GM18907 (cell line): ENCODE measurements at regions not wholly inside any gene's neighbourhood (a gene's known extent, or its start where the extent isn't known, plus 50 kb on each side); places are given as distances from the start of the nearest gene placed in this dataset.
"Not testable (repeated sequence)": the region's sequence is repeated elsewhere in the genome, so short reads cannot be mapped to it uniquely, and the experiment has no call there.

ENCODE experiments used
- ATAC-seq: cut with Tn5 transposase; IDR thresholded peaks from one replicate; pipeline ENCODE4 v1.9.1; 2021; ENCODE audit warnings: mild to moderate bottlenecking, moderate library complexity; ENCODE audit not compliant: unreplicated experiment

DNA sequence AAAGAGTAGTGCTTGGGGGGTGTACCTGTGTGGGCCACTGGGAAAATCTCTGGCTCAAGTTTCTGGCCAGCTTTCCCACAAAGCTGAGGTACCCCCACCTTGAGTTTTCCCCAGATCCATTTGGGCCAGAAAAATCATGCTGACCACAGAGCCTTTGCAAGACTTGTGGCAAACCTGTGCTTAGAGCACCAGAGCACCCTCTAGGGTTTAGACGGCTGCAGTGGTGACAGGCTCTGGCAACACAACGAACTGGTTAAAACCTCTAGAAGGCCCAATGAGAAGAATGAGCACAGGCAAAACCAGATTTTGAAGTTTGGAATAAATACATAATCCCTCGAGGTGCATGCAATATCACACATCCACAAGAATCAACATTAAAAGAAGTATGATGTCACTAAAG, 290.7 kb upstream of the FOLH1 start:
- no peak for ATAC-seq

- no peak for ATAC-seq
These were observed 296.8 kb upstream of the FOLH1 start for GRCh38 chr11:49505231-49505630.

- peak; percentile 94 for ATAC-seq
These were observed 317.9 kb upstream of the FOLH1 start for GRCh38 chr11:49526240-49526829.

DNA sequence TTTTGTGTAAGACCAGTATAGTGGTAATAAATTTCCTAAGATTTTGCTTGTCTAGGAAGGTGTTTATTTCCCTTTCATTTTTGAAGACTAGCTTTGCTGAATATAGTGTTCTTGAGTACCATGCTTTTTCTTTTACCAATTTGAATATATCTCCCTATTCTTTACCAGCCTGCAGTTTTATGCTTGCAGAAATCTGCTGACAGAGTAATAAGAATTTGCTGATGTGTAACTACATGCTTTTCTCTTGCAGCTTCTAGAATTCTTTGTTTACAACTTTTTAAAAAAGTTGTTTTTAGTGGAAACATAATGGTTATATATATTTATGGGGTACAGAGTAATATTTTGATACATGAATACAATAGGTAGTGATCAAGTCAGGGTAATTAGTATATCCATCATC, 324.8 kb upstream of the FOLH1 start:
- no peak for ATAC-seq

DNA sequence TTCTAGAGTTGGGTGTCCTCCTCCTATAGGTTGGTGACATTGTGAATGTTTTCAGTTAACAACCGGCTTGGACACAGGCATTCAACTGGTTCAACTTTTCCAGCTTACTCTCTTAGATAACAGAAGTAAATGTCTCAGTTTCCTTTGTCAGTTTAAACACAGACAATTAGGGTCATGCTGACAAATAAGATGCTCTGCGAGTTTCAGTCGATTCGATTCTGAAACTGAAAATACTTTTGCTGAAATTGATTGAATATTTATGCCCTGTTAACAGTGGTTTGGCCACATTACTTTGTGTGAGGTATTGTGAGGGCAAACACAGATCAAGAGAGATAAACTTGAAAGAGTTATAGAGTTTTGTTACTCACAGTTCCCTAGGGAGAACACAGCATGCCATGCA, 330.5 kb upstream of the FOLH1 start:
- not testable (repeated sequence) for ATAC-seq

- not testable (repeated sequence) for ATAC-seq
These were observed 350.0 kb upstream of the FOLH1 start for GRCh38 chr11:49558261-49558847.

DNA sequence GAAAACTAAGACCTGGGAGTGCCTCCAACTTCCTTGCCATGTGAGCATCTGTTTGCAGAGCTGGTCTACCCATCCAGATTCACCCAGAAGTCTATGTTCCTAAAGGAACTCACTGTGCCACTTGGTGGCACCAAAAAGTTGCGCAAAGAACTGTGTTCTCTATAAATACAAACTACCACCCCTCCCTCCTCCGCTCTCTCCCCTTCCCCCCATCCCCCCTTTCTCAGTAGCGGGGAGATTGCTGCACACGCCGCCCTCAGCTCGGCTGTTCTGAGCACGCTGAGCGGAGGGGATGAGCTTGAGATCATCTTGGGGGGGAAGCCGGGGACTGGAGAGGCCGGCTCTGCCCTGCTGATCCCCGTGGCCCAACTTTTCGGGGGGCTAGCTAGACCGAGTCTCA, 352.2 kb upstream of the FOLH1 start:
- ATAC-seq: not testable (repeated sequence)

DNA sequence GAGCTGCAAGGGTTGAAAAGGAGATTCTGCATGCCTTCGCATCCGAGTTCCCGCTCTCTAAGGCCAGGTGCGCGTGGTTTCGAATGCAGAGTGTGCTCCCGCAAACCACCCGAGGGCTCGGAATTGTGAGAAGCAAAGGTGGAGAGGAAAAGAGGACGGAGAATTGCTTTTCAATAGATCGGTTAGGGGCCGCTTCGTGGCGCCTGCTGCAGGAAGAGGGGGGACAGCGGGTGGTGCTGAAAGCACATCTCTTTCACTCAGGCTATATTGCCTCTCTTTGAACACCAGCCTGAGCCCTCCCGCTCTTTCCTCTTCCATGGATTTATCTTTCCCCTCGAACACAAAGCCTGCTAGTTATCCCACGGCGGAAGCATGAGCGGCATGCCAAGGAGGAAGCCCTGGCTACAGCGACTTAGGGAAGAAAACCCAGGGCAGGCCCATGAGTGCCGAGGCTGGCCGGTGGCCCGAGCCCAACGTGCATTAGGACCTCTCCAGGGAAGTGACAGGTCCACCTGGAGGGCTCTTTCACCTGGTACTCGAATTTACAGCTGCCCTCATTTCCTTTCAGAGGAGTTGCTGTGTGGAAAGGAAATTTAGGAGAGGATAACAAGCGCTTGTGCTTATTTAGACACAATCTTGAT, 353.0 kb upstream of the FOLH1 start:
- ATAC-seq: not testable (repeated sequence)

GRCh38 chr11:49562262-49562661, 353.9 kb upstream of the FOLH1 start:
- not testable (repeated sequence) for ATAC-seq

- not testable (repeated sequence) for ATAC-seq
These were observed 371.1 kb upstream of the FOLH1 start for GRCh38 chr11:49579492-49579891.

DNA sequence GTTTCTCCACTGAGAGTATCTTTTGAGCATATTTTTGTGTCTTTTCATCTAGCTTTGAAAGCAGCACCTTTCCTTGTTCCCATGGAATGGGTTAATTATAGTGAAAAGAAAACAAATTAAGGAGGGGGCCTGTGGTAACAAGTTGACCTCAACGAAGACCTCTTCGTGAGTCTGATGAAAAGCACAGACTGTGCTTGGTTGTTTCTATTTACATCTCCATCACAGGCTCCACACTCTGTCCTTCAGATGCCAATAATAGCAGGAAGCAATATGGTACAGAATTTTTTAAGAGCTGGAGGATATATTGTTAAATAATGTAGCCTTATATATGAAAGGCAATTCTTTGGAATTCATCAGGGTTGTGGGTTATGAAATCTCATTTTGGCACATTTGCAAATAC, 366.7 kb upstream of the OR4C13 start:
- not testable (repeated sequence) for ATAC-seq

DNA sequence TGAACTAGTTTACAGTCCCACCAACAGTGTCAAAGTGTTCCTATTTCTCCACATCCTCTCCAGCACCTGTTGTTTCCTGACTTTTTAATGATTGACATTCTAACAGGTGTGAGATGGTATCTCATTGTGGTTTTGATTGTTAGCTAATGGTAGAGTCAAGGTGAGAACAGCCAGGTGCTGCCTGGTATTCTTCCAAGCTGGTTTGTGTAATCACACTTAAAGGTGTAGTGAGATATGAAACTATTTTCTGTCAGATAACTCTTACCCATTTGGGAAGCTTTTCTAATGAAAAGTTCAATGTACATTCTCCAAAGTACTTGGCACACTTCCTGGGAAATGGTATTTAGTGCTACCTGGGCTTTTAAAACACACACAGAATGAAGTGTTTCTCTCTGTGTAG, 343.3 kb upstream of the OR4C13 start:
- ATAC-seq: not testable (repeated sequence)

DNA sequence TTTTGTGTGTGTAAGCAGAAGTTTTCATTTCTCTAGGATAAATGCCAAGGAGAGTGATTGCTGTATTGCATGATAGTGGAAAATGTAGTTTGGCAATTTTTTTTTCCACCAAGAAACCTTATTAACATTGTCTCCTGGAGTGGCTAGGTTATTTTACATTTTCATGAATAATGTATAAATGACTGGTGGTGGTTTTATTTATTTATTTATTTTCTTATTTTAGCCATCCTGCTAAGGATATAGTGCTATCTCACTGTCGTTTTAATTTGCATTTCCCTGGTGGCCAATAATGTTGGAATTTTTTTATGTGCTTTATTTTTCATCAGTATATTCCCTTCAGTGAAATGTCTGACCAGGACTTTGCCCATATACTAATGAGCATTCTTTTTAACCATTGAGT, 328.3 kb upstream of the OR4C13 start:
- not testable (repeated sequence) for ATAC-seq

- not testable (repeated sequence) for ATAC-seq
These were observed 281.5 kb upstream of the OR4C13 start for GRCh38 chr11:49670705-49671104.

DNA sequence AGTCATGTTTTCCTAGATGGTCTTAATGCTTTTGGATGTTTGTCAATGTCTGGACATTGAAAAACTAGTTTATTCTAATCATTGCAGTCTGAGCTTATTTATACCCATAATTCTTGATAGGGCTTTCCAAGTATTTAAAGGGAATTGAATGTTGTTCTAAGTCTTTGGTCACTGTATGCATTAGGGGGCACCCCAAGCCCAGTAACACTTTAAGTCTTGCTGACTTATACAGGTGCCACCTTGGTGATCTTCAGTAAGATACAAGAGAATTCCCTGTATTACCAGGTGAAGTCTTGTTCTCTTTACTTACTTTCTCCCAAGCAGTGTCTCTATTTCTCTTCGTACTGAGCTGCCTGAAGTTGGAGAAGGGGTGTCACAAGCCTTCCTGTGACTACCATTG, 250.1 kb upstream of the OR4C13 start:
- ATAC-seq: not testable (repeated sequence)

DNA sequence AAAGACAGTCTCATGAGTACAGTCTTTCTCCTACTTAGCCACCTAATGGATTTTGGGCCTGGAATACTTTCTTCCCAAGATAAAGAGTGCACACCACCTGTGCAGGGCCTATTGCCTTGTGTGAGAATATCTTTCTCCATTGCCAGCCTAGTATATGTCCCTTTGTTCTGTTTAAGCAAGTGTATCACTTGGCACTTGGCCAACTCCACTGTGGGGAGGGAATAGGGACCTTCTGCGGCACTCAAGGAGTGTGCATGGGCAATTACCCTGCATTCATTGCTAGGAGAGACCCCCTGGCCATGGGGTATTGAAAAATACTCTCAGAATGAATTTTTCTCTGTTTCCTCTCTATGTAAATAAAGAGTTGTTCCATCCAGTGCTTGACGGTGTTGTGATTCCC, 201.7 kb upstream of the OR4C13 start:
- ATAC-seq: not testable (repeated sequence)

- not testable (repeated sequence) for ATAC-seq
These were observed 201.2 kb upstream of the OR4C13 start for GRCh38 chr11:49750960-49751359.

GRCh38 chr11:49780791-49781190, 171.4 kb upstream of the OR4C13 start:
- not testable (repeated sequence) for ATAC-seq

GRCh38 chr11:49782000-49782399, 170.2 kb upstream of the OR4C13 start:
- ATAC-seq: not testable (repeated sequence)

- not testable (repeated sequence) for ATAC-seq
These were observed 168.3 kb upstream of the OR4C13 start for GRCh38 chr11:49783841-49784240.

- ATAC-seq: not testable (repeated sequence)
These were observed 162.4 kb upstream of the OR4C13 start for GRCh38 chr11:49789787-49790186.

DNA sequence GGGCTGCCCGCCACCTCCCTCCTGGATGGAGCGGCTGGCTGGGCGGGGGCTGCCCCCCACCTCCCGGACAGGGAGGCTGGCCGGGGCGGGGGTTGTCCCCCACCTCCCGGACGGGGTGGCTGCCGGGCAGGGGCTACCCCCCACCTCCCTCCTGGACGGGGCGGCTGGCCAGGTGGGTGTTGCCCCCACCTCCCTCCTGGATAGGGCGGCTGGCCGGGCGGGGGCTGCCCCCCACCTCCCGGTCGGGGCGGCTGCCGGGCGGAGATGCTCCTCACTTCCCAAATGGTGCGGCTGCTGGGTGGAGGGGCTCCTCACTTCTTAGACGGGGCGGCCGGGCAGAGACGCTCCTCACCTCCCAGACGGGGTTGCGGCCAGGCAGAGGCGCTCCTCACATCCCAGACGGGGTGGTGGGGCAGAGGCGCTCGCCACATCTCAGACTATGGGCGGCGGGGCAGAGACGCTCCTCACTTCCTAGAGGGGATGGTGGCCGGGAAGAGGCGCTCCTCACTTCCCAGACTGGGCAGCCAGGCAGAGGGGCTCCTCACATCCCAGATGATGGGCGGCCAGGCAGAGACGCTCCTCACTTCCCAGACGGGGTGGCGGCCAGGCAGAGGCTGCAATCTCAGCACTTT, 153.9 kb upstream of the OR4C13 start:
- ATAC-seq: not testable (repeated sequence)
